Epithelial cell of proximal tubule (primary cell): ENCODE measurements at regions not wholly inside any gene's neighbourhood (a gene's known extent, or its start where the extent isn't known, plus 50 kb on each side); places are given as distances from the start of the nearest gene placed in this dataset.
"Not testable (repeated sequence)": the region's sequence is repeated elsewhere in the genome, so short reads cannot be mapped to it uniquely, and the experiment has no call there.

Experiments used
- DNase-seq: peaks from one replicate; pipeline ENCODE4 v3.0.0-alpha.2; 2011; ENCODE audit warnings: low read depth
- H3K4me3 ChIP-seq: 2 replicates; pipeline ENCODE4 v1.5.1; 2011; ENCODE audit warnings: low read depth, mild to moderate bottlenecking, low read length
- TF ChIP-seq, protein P1 (sequence below): conservative IDR thresholded peaks from 2 replicates; pipeline ENCODE4 v1.5.1; 2012; ENCODE audit warnings: low read depth, mild to moderate bottlenecking, low read length

DNA sequence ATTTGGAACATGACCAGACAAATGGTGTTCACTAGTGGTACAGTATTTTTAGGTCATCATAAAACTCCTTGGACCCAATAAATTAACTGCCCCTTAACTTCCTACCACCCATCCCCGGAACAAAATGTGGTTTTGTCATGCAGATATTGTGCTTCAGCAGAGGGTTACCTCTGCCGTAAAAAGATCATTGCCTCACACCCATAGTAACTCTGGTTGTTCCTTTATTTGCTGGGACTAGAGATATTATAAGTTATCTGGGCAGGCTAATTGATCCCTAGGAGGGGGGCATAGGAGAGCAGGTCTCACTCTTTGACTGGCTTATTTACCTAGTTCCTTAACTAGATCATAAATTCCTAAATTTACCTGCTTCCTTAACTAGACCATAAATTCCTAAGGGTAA is 1343.9 kb upstream of the CHAC2 start:
- TF ChIP-seq, protein P1, sequence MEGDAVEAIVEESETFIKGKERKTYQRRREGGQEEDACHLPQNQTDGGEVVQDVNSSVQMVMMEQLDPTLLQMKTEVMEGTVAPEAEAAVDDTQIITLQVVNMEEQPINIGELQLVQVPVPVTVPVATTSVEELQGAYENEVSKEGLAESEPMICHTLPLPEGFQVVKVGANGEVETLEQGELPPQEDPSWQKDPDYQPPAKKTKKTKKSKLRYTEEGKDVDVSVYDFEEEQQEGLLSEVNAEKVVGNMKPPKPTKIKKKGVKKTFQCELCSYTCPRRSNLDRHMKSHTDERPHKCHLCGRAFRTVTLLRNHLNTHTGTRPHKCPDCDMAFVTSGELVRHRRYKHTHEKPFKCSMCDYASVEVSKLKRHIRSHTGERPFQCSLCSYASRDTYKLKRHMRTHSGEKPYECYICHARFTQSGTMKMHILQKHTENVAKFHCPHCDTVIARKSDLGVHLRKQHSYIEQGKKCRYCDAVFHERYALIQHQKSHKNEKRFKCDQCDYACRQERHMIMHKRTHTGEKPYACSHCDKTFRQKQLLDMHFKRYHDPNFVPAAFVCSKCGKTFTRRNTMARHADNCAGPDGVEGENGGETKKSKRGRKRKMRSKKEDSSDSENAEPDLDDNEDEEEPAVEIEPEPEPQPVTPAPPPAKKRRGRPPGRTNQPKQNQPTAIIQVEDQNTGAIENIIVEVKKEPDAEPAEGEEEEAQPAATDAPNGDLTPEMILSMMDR = no peak
- DNase-seq = no peak
- no peak overlapping the region for H3K4me3 ChIP-seq

DNA sequence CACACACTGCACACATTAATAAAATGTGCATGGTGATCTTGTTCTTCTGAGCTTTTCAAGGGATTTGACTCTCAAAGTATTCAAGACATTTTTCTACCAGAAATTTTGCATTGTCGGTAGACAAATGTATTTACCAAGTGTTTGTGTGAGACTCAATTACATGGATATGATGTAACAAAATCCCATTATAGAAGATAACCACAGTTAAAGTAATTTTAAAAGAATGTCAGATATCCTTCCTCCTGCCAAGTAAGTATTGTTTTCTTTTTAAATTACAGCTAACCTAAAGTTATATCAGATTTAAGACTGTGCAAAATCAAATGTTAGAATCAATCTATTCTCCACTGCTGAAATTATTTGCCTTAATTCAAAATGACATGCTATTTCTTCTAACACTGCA is 1344.5 kb upstream of the CHAC2 start:
- no peak for DNase-seq
- TF ChIP-seq, protein P1 = no peak
- no peak overlapping the region for H3K4me3 ChIP-seq

DNA sequence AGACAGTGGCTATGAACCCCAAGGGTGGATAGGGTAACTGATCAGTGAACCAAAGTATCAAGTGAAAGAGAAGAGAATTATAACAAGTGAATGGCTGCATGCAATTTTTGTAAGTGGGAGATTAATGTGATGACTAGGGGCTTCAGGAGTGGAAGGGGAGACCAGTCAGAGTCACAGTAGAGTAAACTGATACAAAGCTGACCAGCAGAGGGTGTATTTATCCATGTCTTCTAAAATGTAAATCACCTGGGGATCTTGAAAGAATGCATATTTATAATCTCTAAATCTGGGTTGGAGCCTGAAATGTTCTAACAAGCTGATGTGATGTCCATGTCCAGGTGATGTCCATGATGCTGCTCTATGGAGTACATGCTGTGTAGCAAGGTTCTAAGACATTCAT is 1351.3 kb upstream of the CHAC2 start:
- TF ChIP-seq, protein P1 = peak; percentile 25
- H3K4me3 ChIP-seq = no peak overlapping the region
- DNase-seq = no peak

DNA sequence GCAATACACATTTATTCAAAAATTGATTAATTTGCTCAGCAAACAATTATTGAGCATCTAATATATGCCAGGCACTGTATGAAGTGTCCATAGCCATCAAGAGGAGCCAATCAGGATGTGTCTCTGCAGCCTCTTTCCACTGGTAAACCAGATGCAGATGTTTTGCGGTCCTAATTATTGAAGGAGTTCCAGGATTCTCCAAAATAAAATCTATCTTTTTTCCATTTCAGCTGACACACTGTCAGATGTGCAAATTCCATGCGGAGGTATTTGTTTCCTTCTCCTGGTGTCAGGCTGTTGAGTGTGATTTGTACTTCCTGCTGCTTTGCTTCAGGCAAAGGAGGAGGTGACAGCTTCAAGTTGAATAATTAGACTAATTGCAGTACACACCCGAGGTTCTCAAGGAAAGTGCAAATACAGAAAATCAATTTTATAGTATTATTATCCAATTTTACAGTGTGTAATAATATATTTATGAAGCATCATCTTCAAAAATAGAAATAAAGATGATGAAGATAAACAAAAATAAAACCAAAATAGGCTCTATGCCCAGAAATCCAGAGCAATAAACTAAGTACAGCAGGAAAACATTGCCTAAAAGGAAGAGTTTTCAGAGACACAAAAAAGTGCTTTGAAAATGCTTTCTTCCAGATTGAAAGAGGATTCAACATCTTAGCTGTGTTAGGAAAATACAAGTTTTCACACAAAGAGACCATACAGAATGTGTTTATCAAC is 1352.9 kb upstream of the CHAC2 start:
- no peak overlapping the region for H3K4me3 ChIP-seq
- TF ChIP-seq, protein P1 = no peak
- DNase-seq = no peak

DNA sequence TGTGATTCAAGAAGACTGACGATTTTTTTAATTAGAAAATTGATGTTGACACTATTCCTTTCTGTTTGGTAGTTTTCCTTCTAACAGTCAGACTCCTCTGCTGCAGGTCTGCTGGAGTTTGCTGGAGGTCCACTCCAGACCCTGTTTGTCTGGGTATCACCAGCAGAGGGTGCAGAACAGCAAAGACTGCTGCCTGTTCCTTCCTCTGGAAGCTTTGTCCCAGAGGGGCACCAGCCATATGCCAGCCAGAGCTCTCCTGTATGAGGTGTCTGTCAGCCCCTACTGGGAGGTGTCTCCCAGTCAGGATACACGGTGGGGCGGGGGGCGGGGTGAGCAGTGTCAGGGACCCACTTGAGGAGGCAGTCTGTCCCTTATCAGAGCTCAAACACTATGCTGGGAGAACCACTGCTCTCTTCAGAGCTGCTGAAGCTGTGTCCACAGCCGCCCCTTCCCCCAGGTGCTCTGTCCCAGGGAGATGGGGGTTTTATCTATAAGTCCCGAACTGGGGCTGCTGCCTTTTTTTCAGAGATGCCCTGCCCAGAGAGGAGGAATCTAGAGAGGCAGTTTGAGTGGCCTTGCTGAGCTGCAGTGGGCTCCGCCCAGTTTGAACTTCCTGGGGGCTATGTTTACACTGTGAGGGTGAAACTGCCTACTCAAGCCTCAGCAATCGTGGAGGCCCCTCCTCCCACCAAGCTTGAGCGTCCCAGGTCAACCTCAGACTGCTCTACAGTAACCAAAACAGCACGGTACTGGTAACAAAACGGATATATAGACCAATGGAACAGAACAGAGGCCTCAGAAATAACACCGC is 1358.1 kb upstream of the CHAC2 start:
- not testable (repeated sequence) for H3K4me3 ChIP-seq, DNase-seq

DNA sequence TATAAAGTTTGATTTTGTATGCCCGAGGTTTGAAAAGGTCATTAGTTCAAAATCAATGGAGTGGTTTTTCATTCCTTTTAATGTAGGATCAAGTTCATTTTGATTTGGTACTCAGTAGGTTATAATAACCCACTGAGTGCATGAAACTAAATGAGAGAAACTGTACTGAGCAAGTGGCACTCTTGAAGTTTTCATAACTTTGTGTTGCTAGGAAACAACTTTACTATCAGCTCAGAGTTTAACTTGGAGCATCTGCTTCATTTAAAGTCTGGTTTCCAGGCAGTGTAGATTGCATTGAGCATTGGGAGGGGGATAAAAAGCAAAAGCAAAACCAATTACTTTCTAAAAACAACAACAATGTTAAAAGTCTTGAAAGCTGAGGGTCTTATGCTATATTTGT is 1361.6 kb upstream of the CHAC2 start:
- no peak for DNase-seq
- no peak overlapping the region for H3K4me3 ChIP-seq
- TF ChIP-seq, protein P1 = no peak

DNA sequence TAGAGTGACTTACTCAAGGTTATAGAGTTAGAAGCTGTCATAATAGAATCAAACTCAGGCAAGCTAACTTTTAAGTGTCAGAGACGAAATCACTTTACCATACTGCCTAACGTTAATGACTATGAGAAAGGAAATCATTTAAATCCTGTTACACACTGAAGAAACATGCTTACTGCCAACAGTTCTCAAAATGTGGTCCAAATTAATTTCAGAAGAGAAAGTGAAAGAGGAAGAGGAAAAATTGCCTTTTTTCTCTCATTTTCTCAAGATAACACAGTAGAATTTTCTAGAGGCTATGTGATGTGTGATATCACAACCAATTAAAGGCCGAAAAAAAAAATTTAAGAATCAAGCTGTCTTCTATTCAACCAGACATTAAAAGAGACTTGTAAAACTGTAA is 1362.7 kb upstream of the CHAC2 start:
- TF ChIP-seq, protein P1 = no peak
- DNase-seq = no peak
- no peak overlapping the region for H3K4me3 ChIP-seq
